PC-3 (cell line): ENCODE measurements at regions not wholly inside any gene's neighbourhood (a gene's known extent, or its start where the extent isn't known, plus 50 kb on each side); places are given as distances from the start of the nearest gene placed in this dataset.

ENCODE experiments used
- CTCF ChIP-seq: fragments of 300-600 bp; sonication (generic); conservative IDR thresholded peaks from 2 replicates; pipeline ENCODE4 v1.5.1; 2017; ENCODE audit warnings: antibody characterized with exemption, low read depth, mild to moderate bottlenecking, low read length
- EZH2 ChIP-seq: fragments of 300-600 bp; sonication (generic); IDR thresholded peaks from one replicate; pipeline ENCODE4 v1.6.1; 2017; ENCODE audit warnings: antibody characterized with exemption, mild to moderate bottlenecking, low read length; ENCODE audit not compliant: unreplicated experiment
- EZH2phosphoT487 ChIP-seq: fragments of 300-600 bp; sonication (generic); IDR thresholded peaks from 2 replicates; pipeline ENCODE4 v1.6.1; 2018; ENCODE audit warnings: mild to moderate bottlenecking, antibody characterized with exemption, low read length, borderline replicate concordance

GRCh38 chr5:4113905-4114304 is 518.3 kb downstream of the IRX1 start:
- TF ChIP-seq CTCF (no peak), EZH2phosphoT487 (no peak), EZH2 (no peak)
